Memory B cell (primary cell): ENCODE measurements at regions not wholly inside any gene's neighbourhood (a gene's known extent, or its start where the extent isn't known, plus 50 kb on each side); places are given as distances from the start of the nearest gene placed in this dataset.

Source experiments
- ATAC-seq: fragments of 150-1000 bp; cut with Tn5 transposase; 2 replicates; pipeline ENCODE4 v1.10.0; 2021; ENCODE audit warnings: low read depth, mild to moderate bottlenecking, moderate library complexity
- DNase-seq, 2 donors: peaks; one replicate each; pipeline ENCODE4 v3.0.0; 2022; ENCODE audit warnings: low spot score in 2 of 2
- H3K27ac Mint-ChIP-seq: one replicate; pipeline ENCODE4 v1.8.0; 2022; ENCODE audit warnings: mild to moderate bottlenecking, moderate library complexity, mixed read lengths
- H3K27me3 Mint-ChIP-seq: one replicate; pipeline ENCODE4 v1.8.0; 2022; ENCODE audit warnings: mixed read lengths
- H3K36me3 Mint-ChIP-seq: one replicate; pipeline ENCODE4 v1.8.0; 2022; ENCODE audit warnings: mild to moderate bottlenecking, mixed read lengths
- H3K4me1 Mint-ChIP-seq: one replicate; pipeline ENCODE4 v1.8.0; 2022; ENCODE audit warnings: mixed read lengths
- H3K4me3 Mint-ChIP-seq: one replicate; pipeline ENCODE4 v1.8.0; 2022; ENCODE audit warnings: mild to moderate bottlenecking, moderate library complexity, mixed read lengths
- H3K9me3 Mint-ChIP-seq: one replicate; pipeline ENCODE4 v1.8.0; 2022; ENCODE audit warnings: mixed read lengths

DNA sequence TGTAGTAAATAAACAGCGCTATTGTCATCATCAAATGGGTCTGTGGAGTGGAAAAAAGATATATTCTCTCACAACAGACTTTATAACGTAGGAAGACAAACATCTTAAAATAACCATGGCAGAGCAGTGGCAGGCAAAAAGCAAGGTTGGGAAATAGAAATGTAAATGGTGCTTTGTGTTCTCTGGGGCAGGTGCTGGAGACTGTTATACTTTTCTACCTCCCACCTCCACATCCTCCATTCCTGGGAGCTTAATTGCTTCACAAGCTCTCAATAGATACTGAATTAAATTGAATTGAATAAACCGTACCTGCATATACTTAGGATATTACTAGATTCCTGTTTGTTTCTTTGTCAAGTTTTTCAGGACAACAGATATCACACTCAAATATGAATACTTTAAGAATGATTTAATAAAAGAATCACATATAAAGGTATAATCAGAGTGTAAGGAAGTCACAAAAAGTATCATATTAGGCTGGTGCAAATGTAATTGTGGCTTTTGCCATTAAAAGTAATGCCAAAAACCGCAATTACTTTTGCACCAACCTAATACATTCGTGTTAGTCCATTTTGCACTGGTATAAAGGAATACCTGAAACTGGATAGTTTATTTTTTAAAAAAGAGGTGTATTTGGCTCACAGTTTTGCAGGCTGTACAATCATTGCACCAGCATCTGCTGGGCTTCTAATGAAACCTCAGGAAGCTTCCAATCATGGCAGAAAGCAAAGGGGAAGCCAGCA is 367.3 kb downstream of the GRIA2 start:
- peaks cover 4% of the 10 kb centered on the region for H3K9me3 Mint-ChIP-seq
- H3K4me1 Mint-ChIP-seq = no peaks in the 10 kb centered on the region
- no peaks in the 10 kb centered on the region for H3K27me3 Mint-ChIP-seq
- no peaks in the 10 kb centered on the region for H3K36me3 Mint-ChIP-seq
- no peak overlapping the region for H3K4me3 Mint-ChIP-seq
- DNase-seq = no peak
- H3K27ac Mint-ChIP-seq = no peak overlapping the region
- ATAC-seq = no peak

DNA sequence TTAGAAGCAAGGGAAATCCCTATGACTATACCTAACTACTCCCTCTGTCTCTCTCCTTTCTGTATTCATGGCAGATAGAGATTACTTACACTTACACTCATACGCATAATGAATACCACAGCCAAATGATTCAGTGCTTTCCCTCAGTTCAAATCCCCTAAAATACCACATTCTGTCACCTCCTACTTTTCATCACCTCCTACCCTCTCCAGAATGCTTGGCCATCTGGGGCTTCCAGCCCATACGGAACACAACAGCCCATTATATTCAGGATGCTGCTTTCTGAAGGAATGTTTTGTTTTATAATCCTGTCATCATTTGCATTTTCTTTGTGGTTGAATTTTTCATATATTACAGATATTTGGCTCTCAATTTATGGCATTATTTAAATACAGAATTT is 361.6 kb downstream of the GRIA2 start:
- no peak overlapping the region for H3K27ac Mint-ChIP-seq
- H3K9me3 Mint-ChIP-seq = peaks cover 9% of the 10 kb centered on the region
- H3K36me3 Mint-ChIP-seq = no peaks in the 10 kb centered on the region
- no peak overlapping the region for H3K4me3 Mint-ChIP-seq
- DNase-seq (no peak), ATAC-seq (no peak)
- no peaks in the 10 kb centered on the region for H3K4me1 Mint-ChIP-seq
- H3K27me3 Mint-ChIP-seq = no peaks in the 10 kb centered on the region

DNA sequence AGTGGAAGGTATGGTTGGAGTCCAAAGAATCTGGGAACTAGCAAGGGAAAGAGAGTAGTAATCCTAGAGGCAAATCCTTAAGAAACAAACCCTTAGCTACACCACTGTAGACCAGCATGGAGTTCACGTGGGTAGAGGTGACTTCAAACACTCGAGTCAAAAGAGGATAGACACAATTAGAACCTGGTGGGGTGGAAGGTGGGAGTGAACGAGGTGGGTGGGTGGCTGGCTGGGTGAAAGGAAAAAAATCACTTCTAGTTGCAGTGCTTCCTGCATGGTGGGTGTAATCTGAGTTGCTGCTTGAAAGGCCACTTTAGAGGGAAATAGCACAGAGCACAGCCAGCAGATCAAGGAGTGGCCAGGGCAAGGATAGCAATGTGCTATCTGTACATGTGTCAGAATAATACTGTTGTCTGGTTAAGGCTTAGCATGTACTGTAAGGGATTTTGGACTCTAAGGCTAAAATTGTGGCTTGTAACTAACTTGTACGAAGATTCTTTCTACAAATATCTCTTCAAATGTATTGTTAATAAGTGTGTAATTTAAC is 356.2 kb downstream of the GRIA2 start:
- H3K4me3 Mint-ChIP-seq = no peak overlapping the region
- ATAC-seq (no peak), DNase-seq (no peak)
- H3K27ac Mint-ChIP-seq = no peak overlapping the region
- H3K9me3 Mint-ChIP-seq = peaks cover 5% of the 10 kb centered on the region
- H3K27me3 Mint-ChIP-seq = no peaks in the 10 kb centered on the region
- no peaks in the 10 kb centered on the region for H3K36me3 Mint-ChIP-seq
- no peaks in the 10 kb centered on the region for H3K4me1 Mint-ChIP-seq

DNA sequence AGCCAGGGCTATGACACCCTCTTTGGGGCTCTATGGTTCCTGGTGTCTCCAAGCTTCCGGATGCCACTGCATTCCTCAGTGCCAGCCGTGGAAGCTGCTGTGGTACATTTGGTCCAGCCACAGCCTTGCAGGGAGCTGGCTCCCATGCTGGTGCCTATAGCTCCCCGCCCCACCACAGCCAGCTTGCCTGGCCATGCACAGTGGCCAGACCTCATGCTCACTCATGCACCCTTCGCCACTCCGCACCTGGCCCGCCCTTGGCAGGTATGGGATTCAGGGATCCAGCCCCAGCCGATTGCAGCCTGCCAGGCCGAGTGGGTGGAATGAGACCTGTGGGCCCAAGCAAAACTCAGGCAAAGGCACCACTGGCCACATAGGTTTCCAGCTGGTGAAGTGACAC is 354.8 kb downstream of the GRIA2 start:
- no peak overlapping the region for H3K4me3 Mint-ChIP-seq
- no peaks in the 10 kb centered on the region for H3K27me3 Mint-ChIP-seq
- peaks cover 4% of the 10 kb centered on the region for H3K9me3 Mint-ChIP-seq
- no peaks in the 10 kb centered on the region for H3K36me3 Mint-ChIP-seq
- no peak overlapping the region for H3K27ac Mint-ChIP-seq
- no peaks in the 10 kb centered on the region for H3K4me1 Mint-ChIP-seq
- no peak for DNase-seq
- ATAC-seq = no peak

DNA sequence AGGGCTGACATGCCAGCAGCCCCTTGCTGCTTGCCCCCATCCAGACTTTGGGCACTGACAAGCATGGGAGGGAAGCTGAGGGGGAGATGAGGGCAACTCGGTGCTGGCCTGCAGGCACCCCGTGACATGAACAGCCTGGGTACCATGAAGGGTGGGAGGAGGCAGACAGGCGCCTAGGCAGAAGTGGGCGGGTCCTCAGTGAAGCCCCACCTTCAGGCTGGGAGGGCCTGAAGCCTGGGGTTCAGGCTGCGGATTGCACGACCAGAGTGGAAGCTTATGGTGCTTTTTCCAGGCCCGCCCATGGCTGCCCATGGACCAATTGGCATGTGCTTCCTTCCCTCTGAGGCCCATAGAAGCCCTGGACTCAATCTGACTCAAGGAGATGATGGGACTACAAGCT is 354.1 kb downstream of the GRIA2 start:
- no peak overlapping the region for H3K27ac Mint-ChIP-seq

DNA sequence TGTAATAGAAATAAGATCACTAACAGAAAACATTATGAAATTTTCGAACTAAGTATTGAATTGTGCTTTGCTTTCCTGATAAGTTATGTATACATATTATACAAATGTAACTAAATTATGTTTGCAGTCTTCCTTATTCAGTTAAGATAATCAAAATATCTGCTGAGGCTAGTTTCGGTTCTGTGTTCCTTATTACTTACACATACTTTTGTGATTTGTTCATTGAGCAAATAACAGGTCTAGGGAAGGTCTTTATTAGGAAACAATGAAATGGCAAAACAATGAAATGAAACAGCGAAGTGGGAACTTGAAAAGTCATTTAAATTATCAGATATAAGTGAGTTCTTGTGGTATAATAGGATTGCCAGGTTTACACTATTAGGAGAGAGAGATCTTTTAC is 352.4 kb downstream of the GRIA2 start:
- ATAC-seq = no peak
- Mint-ChIP-seq H3K36me3 (no peaks in the 10 kb centered on the region), H3K4me3 (no peak overlapping the region), H3K4me1 (no peaks in the 10 kb centered on the region), H3K9me3 (peaks cover 3% of the 10 kb centered on the region), H3K27ac (no peak overlapping the region), H3K27me3 (no peaks in the 10 kb centered on the region)
- DNase-seq = no peak

More for the DNA sequence above, 354.1 kb downstream of the GRIA2 start:
- Mint-ChIP-seq H3K27me3 (no peaks in the 10 kb centered on the region), H3K36me3 (no peaks in the 10 kb centered on the region), H3K4me1 (no peaks in the 10 kb centered on the region), H3K9me3 (peaks cover 3% of the 10 kb centered on the region), H3K4me3 (no peak overlapping the region)
- ATAC-seq = no peak
- no peak for DNase-seq

DNA sequence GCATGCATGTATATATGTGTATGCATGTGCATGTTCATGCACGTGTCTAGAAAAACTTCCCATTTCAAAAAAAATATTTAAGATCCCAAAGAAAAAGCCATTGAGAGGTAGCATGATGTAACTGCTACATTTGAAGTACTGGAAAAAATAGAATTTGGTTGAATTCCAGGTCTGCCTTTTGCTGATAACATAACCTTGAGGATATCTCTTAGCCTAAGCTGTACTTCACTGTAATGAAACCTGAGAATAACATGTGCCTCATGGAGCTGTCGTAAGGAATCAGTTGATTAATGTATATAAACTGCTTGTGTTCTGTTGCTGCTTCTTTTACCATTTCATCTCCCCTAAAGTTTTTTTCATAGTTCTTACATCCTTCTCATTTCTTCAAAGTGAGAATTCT is 351.8 kb downstream of the GRIA2 start:
- no peak for ATAC-seq
- peaks cover 3% of the 10 kb centered on the region for H3K9me3 Mint-ChIP-seq
- no peaks in the 10 kb centered on the region for H3K27me3 Mint-ChIP-seq
- no peaks in the 10 kb centered on the region for H3K4me1 Mint-ChIP-seq
- no peak overlapping the region for H3K27ac Mint-ChIP-seq
- no peaks in the 10 kb centered on the region for H3K36me3 Mint-ChIP-seq
- no peak for DNase-seq
- H3K4me3 Mint-ChIP-seq = no peak overlapping the region

DNA sequence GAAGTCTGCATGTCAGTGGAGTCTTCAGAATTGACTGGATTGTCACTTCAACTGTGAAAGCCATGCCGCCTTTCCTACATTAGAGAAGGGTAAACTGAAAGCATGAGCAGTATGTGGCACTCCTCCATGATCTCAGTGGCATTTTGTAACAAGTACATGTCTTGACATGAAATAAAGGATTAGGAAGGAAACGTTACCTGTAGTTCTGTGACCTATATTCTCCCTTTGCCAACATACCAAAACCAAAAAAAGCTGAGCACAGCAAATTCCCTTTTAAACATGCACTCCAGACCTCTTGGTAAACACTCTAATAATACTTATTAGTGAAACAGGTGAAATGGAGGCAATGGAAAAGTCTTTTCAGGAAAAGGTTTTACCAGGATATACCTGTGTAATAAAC is 344.2 kb downstream of the GRIA2 start:
- no peaks in the 10 kb centered on the region for H3K36me3 Mint-ChIP-seq
- no peaks in the 10 kb centered on the region for H3K4me1 Mint-ChIP-seq
- no peaks in the 10 kb centered on the region for H3K27me3 Mint-ChIP-seq
- ATAC-seq (no peak), DNase-seq (no peak)
- no peak overlapping the region for H3K4me3 Mint-ChIP-seq
- H3K27ac Mint-ChIP-seq = no peak overlapping the region
- H3K9me3 Mint-ChIP-seq = peaks cover 1% of the 10 kb centered on the region

DNA sequence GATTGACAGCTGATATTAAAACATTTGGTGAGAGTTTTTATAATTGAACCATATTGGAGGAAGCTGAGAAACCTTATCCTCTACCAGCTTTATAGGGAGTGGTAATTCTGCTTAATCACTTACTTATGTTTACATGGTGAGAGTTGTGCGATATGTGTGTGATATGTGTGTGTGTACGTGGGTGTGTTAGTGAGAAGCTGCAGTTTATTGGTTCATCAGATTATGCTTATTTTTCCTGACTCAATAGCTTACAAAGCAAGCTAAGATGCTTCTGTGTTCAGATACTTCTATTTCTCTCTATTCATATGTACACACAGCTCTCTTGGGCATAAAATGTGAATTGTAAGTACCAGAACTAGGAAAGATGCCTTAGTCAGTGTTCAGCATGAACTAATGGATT is 343.7 kb downstream of the GRIA2 start:
- Mint-ChIP-seq H3K36me3 (no peaks in the 10 kb centered on the region), H3K27ac (no peak overlapping the region), H3K4me3 (no peak overlapping the region), H3K9me3 (no peaks in the 10 kb centered on the region), H3K4me1 (no peaks in the 10 kb centered on the region), H3K27me3 (no peaks in the 10 kb centered on the region)
- no peak for DNase-seq
- no peak for ATAC-seq

DNA sequence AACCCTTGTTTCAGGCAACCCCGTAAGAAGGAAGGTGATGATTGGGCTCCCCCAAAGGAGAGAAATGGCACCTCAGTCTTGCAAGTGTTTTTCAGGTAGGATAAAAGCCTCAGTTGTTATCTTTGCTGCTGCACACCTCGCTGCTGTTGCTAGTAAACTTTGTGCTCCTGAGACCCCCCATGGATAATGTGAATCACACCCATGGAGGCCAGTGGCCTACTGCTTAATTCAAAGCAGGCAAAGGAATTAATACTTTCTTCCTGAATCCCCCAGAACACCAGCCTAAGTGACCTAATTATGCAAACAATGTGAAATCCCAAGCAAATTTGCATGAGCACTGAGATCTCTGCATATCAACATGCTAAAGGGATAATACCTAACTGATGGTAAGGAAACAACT is 337.5 kb downstream of the GRIA2 start:
- DNase-seq = no peak
- H3K4me1 Mint-ChIP-seq = no peaks in the 10 kb centered on the region
- no peaks in the 10 kb centered on the region for H3K27me3 Mint-ChIP-seq
- ATAC-seq = no peak
- H3K4me3 Mint-ChIP-seq = no peak overlapping the region
- H3K9me3 Mint-ChIP-seq = peaks cover 2% of the 10 kb centered on the region
- H3K27ac Mint-ChIP-seq = no peak overlapping the region
- H3K36me3 Mint-ChIP-seq = no peaks in the 10 kb centered on the region

DNA sequence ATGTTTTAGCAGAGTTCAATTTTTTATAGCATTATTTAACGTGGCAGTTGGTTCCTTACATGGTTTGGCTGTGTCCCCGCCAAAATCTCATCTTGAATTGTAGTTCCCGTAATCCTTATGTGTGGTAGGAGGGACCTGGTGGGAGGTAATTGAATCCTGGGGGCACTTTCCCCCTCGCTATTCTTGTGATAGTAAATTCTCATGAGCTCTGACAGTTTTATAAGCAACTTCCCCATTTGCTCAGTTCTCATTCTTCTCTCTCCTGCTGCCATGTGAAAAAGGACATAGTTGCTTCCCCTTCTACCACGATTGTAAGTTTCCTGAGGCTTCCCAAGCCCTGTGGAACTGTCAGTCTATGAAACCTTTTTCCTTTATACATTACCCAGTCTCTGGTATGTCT is 329.5 kb downstream of the GRIA2 start:
- no peaks in the 10 kb centered on the region for H3K27me3 Mint-ChIP-seq
- ATAC-seq (no peak), DNase-seq (no peak)
- H3K36me3 Mint-ChIP-seq = no peaks in the 10 kb centered on the region
- no peaks in the 10 kb centered on the region for H3K4me1 Mint-ChIP-seq
- H3K27ac Mint-ChIP-seq = no peak overlapping the region
- peaks cover 3% of the 10 kb centered on the region for H3K9me3 Mint-ChIP-seq
- no peak overlapping the region for H3K4me3 Mint-ChIP-seq

DNA sequence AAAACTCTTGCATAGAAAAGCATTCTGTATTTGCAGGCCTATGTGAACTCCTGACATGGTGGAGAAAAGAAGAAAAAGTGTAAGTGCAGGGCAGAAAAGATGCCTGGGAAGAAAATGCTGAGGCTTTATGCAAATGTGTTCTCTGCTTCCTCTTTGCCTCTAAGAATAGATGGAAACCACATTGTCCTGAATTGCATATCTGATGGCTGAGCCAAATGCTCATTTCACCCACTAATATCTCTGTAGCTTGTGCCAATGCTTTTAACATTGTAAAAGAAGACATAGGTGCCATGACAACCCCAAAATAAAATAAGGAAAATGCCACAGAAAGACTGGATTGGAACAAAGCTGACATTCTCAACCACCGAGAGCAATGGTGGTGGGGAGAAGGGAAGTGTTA is 307.4 kb downstream of the GRIA2 start:
- Mint-ChIP-seq H3K27ac (no peak overlapping the region), H3K9me3 (peaks cover 16% of the 10 kb centered on the region), H3K27me3 (no peaks in the 10 kb centered on the region), H3K36me3 (no peaks in the 10 kb centered on the region), H3K4me3 (no peak overlapping the region), H3K4me1 (no peaks in the 10 kb centered on the region)
- no peak for DNase-seq
- ATAC-seq = no peak

DNA sequence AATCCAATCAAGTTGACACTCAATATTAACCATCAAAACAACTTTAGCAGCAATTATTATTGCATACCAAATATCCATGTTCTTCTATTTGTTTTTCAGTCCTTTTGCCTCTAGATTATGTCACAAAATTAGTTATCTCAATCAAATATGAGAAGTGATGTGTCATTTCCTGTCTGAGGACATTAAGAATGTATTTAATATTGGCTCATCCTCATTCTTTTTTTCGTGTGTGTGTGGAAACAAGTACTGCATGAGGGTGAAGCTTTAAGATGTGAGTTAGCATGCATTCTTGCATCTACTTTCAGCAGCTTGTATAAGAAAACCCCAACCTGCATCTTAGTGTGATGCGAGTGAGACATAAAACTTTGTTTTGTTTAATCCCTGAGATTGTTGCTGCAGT is 301.4 kb downstream of the GRIA2 start:
- ATAC-seq (no peak), DNase-seq (no peak)
- Mint-ChIP-seq H3K27me3 (no peaks in the 10 kb centered on the region), H3K9me3 (peaks cover 6% of the 10 kb centered on the region), H3K27ac (no peak overlapping the region), H3K4me1 (no peaks in the 10 kb centered on the region), H3K36me3 (no peaks in the 10 kb centered on the region), H3K4me3 (no peak overlapping the region)

DNA sequence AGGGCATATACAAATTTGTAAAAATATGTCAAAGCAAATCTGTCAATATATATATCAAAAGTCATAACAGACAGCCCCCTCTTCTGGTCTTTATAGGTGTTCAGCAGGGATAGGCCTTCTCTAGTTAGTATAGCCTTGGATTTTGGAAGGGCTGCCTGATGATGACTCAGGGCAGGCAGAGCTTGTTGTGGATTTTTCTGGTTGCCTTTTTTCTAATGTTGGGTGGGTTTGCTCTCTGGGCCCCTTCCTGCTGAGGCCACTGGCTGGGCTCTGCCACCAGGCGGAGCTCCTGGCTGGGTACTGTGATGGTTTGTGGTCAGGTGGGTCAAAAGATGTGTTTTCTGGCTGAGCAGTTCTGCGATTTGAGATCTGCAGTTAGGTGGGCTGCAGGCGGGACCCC is 294.2 kb downstream of the GRIA2 start:
- DNase-seq = no peak
- no peak for ATAC-seq
- no peak overlapping the region for H3K4me3 Mint-ChIP-seq
- no peaks in the 10 kb centered on the region for H3K36me3 Mint-ChIP-seq
- H3K27me3 Mint-ChIP-seq = no peaks in the 10 kb centered on the region
- H3K4me1 Mint-ChIP-seq = no peaks in the 10 kb centered on the region
- no peaks in the 10 kb centered on the region for H3K9me3 Mint-ChIP-seq
- H3K27ac Mint-ChIP-seq = no peak overlapping the region

DNA sequence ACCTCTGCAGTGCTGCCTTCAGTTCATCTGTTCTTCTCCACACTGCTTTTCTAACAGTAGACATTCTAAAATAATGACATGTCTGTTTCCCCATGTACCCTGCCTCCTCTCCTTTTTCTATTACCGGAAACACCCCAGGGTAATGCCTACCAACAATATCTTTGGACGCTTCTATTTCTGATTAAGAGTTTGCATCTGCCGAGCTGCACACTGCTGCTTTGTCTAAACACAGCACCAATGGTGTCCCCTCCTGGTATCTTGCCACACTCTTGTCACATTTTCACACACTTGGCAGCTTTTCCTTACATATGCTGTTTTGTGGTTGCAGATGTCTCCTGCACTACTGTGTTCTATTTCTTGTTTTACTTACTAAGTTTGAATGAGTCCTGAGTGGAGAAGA is 288.8 kb downstream of the GRIA2 start:
- ATAC-seq = no peak
- no peak for DNase-seq
- Mint-ChIP-seq H3K4me3 (no peak overlapping the region), H3K27ac (no peak overlapping the region), H3K27me3 (no peaks in the 10 kb centered on the region), H3K9me3 (no peaks in the 10 kb centered on the region), H3K36me3 (no peaks in the 10 kb centered on the region), H3K4me1 (no peaks in the 10 kb centered on the region)
